HEK293T (cell line): ENCODE measurements at regions not wholly inside any gene's neighbourhood (a gene's known extent, or its start where the extent isn't known, plus 50 kb on each side); places are given as distances from the start of the nearest gene placed in this dataset.

Experiments used
- BHLHE40 ChIP-seq: fragments of 450-650 bp; IDR thresholded peaks from 2 replicates; pipeline ENCODE4 v1.6.1; 2016; ENCODE audit warnings: mild to moderate bottlenecking, moderate library complexity, borderline replicate concordance
- CTBP1 ChIP-seq: fragments of 450-650 bp; IDR thresholded peaks from 2 replicates; pipeline ENCODE4 v1.6.1; 2016; ENCODE audit warnings: borderline replicate concordance
- ELF4 ChIP-seq: fragments of 450-650 bp; IDR thresholded peaks from 2 replicates; pipeline ENCODE4 v1.6.1; 2017; ENCODE audit warnings: antibody characterized with exemption
- FOXK2 ChIP-seq: fragments of 450-650 bp; IDR thresholded peaks from 2 replicates; pipeline ENCODE4 v1.6.1; 2016; ENCODE audit warnings: mild to moderate bottlenecking
- HDGF ChIP-seq: fragments of 450-650 bp; IDR thresholded peaks from 2 replicates; pipeline ENCODE4 v1.6.1; 2017; ENCODE audit warnings: antibody characterized with exemption, borderline replicate concordance
- PKNOX1 ChIP-seq: fragments of 450-650 bp; IDR thresholded peaks from 2 replicates; pipeline ENCODE4 v1.6.1; 2016
- SP1 ChIP-seq: fragments of 450-650 bp; IDR thresholded peaks from 2 replicates; pipeline ENCODE4 v1.6.1; 2017
- TARDBP ChIP-seq: fragments of 450-650 bp; IDR thresholded peaks from 2 replicates; pipeline ENCODE4 v1.6.1; 2016
- ZNF384 ChIP-seq: fragments of 450-650 bp; IDR thresholded peaks from 2 replicates; pipeline ENCODE4 v1.6.1; 2016

- no peak for TF ChIP-seq HDGF
- TF ChIP-seq FOXK2: no peak
- TF ChIP-seq BHLHE40: no peak
- TF ChIP-seq TARDBP: no peak
- no peak for TF ChIP-seq CTBP1
- TF ChIP-seq PKNOX1: no peak
- TF ChIP-seq ZNF384: no peak
- no peak for TF ChIP-seq ELF4
- TF ChIP-seq SP1: no peak
Measured at GRCh38 chr5:111010783-111011182, 60.7 kb upstream of the TSLP start.
